ENCODE measurements at regions not wholly inside any gene's neighbourhood (a gene's known extent, or its start where the extent isn't known, plus 50 kb on each side); places are given as distances from the start of the nearest gene placed in this dataset.

DNA sequence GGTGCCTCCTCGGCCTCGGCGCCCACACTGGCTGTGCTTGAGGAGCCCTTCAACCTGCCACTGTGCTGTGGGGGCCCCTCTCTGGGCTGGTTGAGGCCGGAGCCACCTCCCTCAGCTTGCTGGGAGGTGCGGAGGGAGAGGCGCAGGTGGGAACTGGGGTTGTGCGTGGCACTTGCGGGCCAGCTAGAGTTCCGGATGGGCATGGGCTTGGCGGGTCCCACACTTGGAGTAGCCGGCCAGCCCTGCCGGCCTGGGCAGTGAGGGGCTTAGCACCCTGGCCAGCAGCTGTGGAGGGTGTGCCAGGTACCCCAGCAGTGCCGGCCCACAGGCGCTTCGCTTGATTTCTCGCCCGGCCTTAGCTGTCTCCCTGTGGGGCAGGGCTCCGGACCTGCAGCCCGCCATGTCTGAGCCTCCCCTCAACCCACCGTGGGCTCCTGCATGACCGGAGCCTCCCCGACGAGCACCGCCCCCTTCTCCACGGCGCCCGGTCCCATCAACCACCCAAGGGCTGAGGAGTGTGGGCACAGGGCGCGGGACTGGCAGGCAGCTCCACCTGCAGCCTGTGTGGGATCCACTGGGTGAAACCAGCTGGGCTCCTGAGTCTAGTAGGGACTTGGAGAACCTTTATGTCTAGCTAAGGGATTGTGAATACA lies 723.8 kb downstream of the DIAPH3 start:
- TF ChIP-seq, protein P1, sequence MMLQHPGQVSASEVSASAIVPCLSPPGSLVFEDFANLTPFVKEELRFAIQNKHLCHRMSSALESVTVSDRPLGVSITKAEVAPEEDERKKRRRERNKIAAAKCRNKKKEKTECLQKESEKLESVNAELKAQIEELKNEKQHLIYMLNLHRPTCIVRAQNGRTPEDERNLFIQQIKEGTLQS (CRISPR knock-in tag; conservative IDR thresholded peaks at IDR 0.05), result no peak
- TF ChIP-seq JUN (CRISPR knock-in tag; IDR thresholded peaks at IDR 0.05) (no peak), ZNF423 (CRISPR knock-in tag; IDR thresholded peaks at IDR 0.05) (no peak), NR2C2 (CRISPR knock-in tag; IDR thresholded peaks at IDR 0.05) (no peak)
- TF ChIP-seq, protein P2, sequence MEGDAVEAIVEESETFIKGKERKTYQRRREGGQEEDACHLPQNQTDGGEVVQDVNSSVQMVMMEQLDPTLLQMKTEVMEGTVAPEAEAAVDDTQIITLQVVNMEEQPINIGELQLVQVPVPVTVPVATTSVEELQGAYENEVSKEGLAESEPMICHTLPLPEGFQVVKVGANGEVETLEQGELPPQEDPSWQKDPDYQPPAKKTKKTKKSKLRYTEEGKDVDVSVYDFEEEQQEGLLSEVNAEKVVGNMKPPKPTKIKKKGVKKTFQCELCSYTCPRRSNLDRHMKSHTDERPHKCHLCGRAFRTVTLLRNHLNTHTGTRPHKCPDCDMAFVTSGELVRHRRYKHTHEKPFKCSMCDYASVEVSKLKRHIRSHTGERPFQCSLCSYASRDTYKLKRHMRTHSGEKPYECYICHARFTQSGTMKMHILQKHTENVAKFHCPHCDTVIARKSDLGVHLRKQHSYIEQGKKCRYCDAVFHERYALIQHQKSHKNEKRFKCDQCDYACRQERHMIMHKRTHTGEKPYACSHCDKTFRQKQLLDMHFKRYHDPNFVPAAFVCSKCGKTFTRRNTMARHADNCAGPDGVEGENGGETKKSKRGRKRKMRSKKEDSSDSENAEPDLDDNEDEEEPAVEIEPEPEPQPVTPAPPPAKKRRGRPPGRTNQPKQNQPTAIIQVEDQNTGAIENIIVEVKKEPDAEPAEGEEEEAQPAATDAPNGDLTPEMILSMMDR (IDR thresholded peaks at IDR 0.05), result no peak
- TF ChIP-seq, protein P3, sequence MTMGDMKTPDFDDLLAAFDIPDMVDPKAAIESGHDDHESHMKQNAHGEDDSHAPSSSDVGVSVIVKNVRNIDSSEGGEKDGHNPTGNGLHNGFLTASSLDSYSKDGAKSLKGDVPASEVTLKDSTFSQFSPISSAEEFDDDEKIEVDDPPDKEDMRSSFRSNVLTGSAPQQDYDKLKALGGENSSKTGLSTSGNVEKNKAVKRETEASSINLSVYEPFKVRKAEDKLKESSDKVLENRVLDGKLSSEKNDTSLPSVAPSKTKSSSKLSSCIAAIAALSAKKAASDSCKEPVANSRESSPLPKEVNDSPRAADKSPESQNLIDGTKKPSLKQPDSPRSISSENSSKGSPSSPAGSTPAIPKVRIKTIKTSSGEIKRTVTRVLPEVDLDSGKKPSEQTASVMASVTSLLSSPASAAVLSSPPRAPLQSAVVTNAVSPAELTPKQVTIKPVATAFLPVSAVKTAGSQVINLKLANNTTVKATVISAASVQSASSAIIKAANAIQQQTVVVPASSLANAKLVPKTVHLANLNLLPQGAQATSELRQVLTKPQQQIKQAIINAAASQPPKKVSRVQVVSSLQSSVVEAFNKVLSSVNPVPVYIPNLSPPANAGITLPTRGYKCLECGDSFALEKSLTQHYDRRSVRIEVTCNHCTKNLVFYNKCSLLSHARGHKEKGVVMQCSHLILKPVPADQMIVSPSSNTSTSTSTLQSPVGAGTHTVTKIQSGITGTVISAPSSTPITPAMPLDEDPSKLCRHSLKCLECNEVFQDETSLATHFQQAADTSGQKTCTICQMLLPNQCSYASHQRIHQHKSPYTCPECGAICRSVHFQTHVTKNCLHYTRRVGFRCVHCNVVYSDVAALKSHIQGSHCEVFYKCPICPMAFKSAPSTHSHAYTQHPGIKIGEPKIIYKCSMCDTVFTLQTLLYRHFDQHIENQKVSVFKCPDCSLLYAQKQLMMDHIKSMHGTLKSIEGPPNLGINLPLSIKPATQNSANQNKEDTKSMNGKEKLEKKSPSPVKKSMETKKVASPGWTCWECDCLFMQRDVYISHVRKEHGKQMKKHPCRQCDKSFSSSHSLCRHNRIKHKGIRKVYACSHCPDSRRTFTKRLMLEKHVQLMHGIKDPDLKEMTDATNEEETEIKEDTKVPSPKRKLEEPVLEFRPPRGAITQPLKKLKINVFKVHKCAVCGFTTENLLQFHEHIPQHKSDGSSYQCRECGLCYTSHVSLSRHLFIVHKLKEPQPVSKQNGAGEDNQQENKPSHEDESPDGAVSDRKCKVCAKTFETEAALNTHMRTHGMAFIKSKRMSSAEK (CRISPR knock-in tag; IDR thresholded peaks at IDR 0.05; ENCODE audit: borderline replicate concordance), result no peak

All from WTC11 (cell line).